OCI-LY3 (cell line): ENCODE measurements at regions not wholly inside any gene's neighbourhood (a gene's known extent, or its start where the extent isn't known, plus 50 kb on each side); places are given as distances from the start of the nearest gene placed in this dataset.

ENCODE experiments used
- CTCF ChIP-seq: fragments of 200-600, 300-600 bp; sonication (generic); IDR thresholded peaks from 2 replicates; pipeline ENCODE4 v1.5.1; 2014; ENCODE audit warnings: antibody characterized with exemption, low read length, low read depth
- EZH2phosphoT487 ChIP-seq: fragments of 200-600 bp; shearing (Covaris generic); IDR thresholded peaks from 2 replicates; pipeline ENCODE4 v1.6.1; 2018; ENCODE audit warnings: antibody characterized with exemption, mixed run types, low read depth

GRCh38 chr11:105357146-105357545 lies 217.6 kb upstream of the CARD18 start:
- TF ChIP-seq CTCF = no peak
- TF ChIP-seq EZH2phosphoT487 = no peak
